ENCODE measurements at regions not wholly inside any gene's neighbourhood (a gene's known extent, or its start where the extent isn't known, plus 50 kb on each side); places are given as distances from the start of the nearest gene placed in this dataset.

- TF ChIP-seq, protein P1, sequence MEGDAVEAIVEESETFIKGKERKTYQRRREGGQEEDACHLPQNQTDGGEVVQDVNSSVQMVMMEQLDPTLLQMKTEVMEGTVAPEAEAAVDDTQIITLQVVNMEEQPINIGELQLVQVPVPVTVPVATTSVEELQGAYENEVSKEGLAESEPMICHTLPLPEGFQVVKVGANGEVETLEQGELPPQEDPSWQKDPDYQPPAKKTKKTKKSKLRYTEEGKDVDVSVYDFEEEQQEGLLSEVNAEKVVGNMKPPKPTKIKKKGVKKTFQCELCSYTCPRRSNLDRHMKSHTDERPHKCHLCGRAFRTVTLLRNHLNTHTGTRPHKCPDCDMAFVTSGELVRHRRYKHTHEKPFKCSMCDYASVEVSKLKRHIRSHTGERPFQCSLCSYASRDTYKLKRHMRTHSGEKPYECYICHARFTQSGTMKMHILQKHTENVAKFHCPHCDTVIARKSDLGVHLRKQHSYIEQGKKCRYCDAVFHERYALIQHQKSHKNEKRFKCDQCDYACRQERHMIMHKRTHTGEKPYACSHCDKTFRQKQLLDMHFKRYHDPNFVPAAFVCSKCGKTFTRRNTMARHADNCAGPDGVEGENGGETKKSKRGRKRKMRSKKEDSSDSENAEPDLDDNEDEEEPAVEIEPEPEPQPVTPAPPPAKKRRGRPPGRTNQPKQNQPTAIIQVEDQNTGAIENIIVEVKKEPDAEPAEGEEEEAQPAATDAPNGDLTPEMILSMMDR (optimal IDR thresholded peaks at IDR 0.05 in 1 of 3, IDR thresholded peaks at IDR 0.05 in 1 of 3, conservative IDR thresholded peaks at IDR 0.05 in 1 of 3; ENCODE audit: extremely low read depth in 1 of 3, insufficient read depth in 2 of 3, low read length in 3 of 3) = no peak
- TF ChIP-seq EZH2 (IDR thresholded peaks at IDR 0.05; ENCODE audit: low read length) = no peak
These were observed 210.5 kb downstream of the PWWP3B start for GRCh38 chrX:106378616-106379015.
